ENCODE measurements at regions not wholly inside any gene's neighbourhood (a gene's known extent, or its start where the extent isn't known, plus 50 kb on each side); places are given as distances from the start of the nearest gene placed in this dataset.

- no peak for DNase-seq (ENCODE audit: low spot score)
Observed at GRCh38 chr13:67664502-67664901, 434.4 kb upstream of the PCDH9 start.

- DNase-seq (ENCODE audit: low spot score) = no peak
Observed at GRCh38 chr13:67662997-67663396, 432.9 kb upstream of the PCDH9 start.

DNA sequence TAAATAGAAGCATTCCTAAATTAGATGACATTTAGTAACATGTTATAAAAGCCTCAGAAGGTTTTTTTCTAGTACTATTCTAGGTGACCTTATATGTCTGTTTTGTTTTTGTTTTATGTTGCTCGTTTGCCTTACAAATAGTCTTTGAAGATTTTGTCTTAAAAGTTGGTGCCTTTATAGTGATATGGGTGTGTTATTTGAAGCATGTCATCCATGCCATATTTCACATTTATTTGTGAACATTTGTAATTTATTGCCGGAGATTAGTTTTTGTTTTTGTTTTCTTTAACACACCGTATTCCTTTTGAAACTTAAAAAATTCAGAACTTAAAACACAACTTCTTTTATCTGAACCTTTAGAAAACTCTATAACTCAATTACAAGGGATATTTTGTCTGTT is 422.8 kb upstream of the PCDH9 start:
- DNase-seq (ENCODE audit: low spot score) = no peak

DNA sequence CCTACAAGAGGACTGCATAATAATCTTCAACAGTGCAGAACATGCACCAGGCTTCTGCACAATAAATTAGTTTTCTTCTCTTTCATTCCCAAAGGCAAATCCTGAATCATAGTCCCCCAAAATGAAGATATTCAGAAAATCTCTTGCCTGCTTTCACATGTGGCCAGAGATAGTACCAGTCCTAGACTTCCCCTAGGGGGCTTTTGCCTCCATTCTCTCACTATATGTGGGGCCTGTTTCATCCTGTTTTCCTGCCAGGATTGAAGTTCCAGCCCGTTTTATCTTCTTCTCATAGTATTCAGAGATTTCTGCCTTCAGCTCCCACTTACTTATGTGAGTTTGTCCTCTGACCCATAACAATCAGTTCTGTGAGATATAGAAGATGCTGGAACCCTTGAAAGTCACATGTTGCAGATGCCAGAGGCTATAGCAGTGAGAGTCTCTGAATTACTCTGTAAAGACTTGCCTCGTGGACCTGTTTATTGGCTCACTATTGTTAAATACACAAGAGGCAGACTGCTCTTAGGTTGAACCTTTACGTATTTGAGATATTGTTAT is 421.9 kb upstream of the PCDH9 start:
- DNase-seq (ENCODE audit: low spot score) = no peak

DNA sequence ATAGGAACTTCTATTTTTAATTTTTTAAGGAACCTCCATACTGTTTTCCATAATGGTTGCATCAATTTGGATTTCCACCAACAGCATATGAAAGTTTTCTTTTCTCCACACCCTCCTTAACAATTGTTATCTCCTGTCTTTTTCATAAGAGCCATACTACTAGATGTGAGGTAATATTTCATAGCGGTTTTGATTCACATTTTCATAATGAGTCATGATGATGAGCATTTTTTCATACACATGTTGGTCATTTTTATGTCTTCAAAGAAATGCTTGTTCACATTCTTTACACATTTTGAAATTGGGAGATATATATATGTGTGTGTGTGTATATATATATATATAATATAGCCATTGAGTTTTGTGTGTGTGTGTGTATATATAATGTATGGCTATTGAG is 420.3 kb upstream of the PCDH9 start:
- no peak for DNase-seq (ENCODE audit: low spot score)

GRCh38 chr13:67645874-67646467 is 415.8 kb upstream of the PCDH9 start:
- DNase-seq (ENCODE audit: low spot score) = no peak

- no peak for DNase-seq (ENCODE audit: low spot score)
Observed at GRCh38 chr13:67643516-67644055, 413.4 kb upstream of the PCDH9 start.

- no peak for DNase-seq (ENCODE audit: low spot score)
Observed at GRCh38 chr13:67642657-67643056, 412.5 kb upstream of the PCDH9 start.

GRCh38 chr13:67635754-67636153 is 405.6 kb upstream of the PCDH9 start:
- no peak for DNase-seq (ENCODE audit: low spot score)

- DNase-seq (ENCODE audit: low spot score) = no peak
Observed at GRCh38 chr13:67632590-67632989, 402.5 kb upstream of the PCDH9 start.

- DNase-seq (ENCODE audit: low spot score) = no peak
Observed at GRCh38 chr13:67630640-67631039, 400.5 kb upstream of the PCDH9 start.

DNA sequence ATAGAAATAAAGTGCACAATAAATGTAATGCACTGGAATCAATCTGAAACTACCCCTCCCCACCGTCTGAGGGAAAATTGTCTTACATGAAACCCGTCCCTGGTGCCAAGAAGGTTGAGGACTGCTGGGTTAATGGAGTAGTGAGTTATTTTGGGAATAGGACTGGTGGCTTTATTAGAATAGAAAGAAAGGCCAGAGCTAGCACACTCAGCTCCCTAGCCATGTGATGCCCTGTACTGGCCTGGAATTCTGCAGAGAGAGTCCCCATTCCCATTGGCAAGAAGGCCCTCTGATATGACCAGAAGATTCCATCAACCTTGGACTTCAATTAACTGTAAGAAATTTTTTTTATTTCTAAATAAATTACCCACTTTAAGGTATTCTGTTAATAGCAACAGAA is 393.5 kb upstream of the PCDH9 start:
- no peak for DNase-seq (ENCODE audit: low spot score)

GRCh38 chr13:67620665-67621064 is 390.5 kb upstream of the PCDH9 start:
- no peak for DNase-seq (ENCODE audit: low spot score)

DNA sequence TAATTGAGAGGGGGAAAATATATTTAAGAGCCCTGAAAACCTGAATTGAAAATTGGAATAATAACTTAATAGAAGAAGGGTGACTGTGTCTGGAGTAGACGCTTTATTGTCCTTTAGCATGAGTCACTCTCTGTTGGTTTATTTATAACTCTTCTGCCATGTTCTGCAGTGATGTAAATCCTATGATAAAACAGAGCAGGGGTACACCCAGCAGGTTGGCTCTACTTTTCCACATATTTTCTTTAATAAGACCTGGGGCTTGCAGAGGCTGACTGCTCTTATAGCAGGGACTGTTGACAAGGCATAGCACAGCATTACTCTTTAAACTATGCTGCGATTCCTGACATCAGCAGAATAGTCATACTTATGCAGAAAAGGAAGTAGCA is 389.9 kb upstream of the PCDH9 start:
- no peak for DNase-seq (ENCODE audit: low spot score)

DNA sequence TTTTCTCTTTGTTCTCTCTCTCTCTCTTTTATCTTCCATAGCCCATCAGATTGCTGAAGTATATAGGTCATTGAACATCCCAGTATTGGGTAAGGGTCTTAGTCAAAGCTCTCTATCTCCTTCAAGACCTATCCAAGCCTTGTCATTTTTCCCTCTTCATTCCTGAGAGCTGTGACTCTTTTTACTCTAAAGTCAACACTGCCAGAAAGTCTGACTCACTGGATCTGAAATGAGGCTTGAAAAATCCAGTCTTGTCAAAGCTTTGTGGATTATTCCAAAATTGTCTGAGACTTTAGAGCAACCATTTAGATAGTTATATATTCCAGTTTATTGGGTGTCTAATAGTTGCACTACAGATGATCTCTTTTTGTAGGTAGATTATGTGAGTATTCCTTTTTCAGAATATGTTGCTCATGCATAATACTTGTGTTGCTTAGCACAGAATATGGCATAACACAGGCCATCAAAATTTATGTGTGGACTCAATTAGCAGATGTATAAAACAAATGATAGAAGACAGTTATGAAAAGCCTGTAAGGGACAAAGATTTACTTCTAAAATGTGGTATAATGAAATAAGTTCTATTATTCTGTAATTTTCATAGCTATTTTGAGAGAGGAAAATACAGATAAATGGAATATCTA is 389.3 kb upstream of the PCDH9 start:
- no peak for DNase-seq (ENCODE audit: low spot score)

GRCh38 chr13:67614579-67614978 is 384.4 kb upstream of the PCDH9 start:
- no peak for DNase-seq (ENCODE audit: low spot score)

DNA sequence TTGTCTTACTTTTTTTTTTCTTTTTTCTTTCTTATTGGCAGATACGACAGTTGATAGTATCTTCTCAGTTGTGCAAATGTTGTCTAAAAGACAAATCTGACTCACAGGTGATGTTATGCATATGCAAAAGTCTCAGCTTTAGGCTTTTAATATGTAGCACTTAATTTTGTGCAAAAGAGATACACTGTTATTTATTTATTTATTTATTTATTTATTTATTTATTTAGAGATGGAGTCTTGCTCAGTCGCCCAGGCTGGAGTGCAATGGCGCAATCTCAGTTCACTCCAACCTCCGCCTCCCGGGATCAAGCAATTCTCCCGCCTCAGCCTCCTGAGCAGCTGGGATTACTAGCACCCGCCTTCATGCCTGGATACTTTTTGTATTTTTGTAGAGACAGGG is 383.9 kb upstream of the PCDH9 start:
- no peak for DNase-seq (ENCODE audit: low spot score)

GRCh38 chr13:67588607-67589006 is 358.5 kb upstream of the PCDH9 start:
- DNase-seq (ENCODE audit: low spot score) = no peak

DNA sequence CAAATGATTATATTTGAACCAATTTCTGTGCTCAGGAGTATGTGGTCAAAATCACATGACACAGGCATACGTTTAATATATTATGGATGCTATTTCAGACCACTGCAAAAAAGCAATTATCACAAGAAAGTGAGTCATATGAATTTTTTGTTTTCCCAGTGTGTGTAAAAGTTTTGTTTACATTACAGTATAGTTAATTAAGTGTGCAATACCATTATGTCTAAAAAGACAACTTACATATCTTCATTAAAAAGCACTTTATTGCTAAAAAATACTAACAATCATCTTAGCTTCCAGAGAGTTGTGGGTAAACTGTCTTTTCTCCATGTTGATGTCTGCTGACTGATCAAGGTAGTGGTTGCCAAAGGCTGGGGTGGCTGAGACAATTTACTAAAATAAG is 347.2 kb upstream of the PCDH9 start:
- no peak for DNase-seq (ENCODE audit: low spot score)

DNA sequence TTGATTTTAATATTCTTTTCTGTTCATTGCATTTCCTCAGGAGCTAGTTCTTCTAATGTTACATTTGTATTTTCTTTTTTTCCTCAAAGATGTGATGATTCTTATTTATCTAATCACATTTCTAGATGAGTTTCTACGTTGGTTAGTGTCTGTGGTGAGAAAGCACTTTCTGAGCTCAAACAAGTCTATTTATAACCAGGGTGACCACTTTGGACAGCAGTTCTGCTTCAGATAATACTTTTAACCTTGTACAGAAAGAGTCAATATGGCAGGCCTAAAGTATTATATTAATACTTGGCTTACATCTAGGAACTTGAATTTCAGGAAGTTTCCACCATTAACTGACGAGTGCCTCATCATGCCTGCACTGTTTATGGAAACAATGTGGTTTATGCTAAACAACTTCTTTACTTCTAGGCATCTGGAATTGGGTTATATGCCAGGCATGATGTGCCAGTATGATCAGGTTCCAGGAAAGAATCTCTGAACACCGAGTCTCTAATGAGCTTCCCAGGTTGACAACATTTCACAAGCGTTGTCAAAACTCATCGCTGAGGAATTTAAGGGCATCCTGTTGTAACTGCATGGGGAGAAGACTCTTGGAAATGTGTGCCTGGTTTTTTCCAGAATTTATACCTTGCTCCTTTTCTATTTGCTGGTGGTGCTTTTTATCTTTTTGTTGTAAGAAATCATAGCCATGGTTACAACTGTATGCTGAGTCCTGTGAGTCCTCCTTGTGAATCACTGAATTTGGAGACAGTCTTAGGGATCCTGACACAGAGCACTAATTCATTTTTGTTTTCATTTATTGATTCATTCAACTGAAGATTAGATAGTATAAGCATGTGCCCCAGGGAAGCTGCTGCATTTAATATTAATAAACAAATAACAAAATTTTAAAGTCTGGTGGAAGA is 344.4 kb upstream of the PCDH9 start:
- DNase-seq (ENCODE audit: low spot score) = no peak

GRCh38 chr13:67568205-67568604 is 338.1 kb upstream of the PCDH9 start:
- DNase-seq (ENCODE audit: low spot score) = no peak

DNA sequence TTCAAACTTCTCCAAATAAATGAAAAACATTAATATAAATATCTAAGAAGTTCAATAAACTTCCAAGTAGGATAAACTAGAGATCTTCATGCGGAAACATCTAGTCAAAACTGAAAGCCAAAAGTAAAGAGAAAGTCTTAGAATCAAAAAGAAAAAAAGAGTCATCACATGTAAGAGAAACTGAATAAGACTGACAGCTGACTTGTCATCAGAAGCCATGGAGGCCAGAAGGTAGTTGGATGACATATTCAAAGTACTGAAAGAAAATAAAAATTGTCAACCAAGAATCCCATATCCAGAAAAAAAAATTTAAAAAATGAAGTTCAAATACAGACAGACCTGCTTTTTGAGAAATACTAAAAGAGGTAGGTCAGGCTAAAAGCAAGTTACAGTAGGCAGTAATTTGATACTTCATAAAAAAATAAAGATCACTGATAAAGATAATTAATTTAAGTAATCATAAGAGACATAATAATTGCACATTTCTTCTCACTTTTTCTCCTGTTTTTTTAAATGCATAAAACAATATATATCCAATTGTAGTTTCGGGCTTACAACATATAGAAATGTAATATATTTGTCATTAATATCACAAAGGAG is 327.6 kb upstream of the PCDH9 start:
- DNase-seq (ENCODE audit: low spot score) = no peak
